ENCODE measurements at regions not wholly inside any gene's neighbourhood (a gene's known extent, or its start where the extent isn't known, plus 50 kb on each side); places are given as distances from the start of the nearest gene placed in this dataset.

GRCh38 chr2:128618642-128619041 lies 300.0 kb upstream of the HS6ST1 start:
- Histone ChIP-seq H3K36me3 (no peaks in the 10 kb centered on the region), H3K27ac (no peak overlapping the region), H3K4me1 (ENCODE audit: control insufficient read depth in 1 of 2, insufficient read depth in 1 of 2, low read depth in 1 of 2, low read length in 1 of 2) (no peaks in the 10 kb centered on the region), H3K9me3 (no peaks in the 10 kb centered on the region), H3K27me3 (no peaks in the 10 kb centered on the region), H3K4me3 (ENCODE audit: low read depth in 1 of 2, low read length in 1 of 2) (no peak overlapping the region)
- TF ChIP-seq CTCF (IDR thresholded peaks at IDR 0.05): no peak

DNA sequence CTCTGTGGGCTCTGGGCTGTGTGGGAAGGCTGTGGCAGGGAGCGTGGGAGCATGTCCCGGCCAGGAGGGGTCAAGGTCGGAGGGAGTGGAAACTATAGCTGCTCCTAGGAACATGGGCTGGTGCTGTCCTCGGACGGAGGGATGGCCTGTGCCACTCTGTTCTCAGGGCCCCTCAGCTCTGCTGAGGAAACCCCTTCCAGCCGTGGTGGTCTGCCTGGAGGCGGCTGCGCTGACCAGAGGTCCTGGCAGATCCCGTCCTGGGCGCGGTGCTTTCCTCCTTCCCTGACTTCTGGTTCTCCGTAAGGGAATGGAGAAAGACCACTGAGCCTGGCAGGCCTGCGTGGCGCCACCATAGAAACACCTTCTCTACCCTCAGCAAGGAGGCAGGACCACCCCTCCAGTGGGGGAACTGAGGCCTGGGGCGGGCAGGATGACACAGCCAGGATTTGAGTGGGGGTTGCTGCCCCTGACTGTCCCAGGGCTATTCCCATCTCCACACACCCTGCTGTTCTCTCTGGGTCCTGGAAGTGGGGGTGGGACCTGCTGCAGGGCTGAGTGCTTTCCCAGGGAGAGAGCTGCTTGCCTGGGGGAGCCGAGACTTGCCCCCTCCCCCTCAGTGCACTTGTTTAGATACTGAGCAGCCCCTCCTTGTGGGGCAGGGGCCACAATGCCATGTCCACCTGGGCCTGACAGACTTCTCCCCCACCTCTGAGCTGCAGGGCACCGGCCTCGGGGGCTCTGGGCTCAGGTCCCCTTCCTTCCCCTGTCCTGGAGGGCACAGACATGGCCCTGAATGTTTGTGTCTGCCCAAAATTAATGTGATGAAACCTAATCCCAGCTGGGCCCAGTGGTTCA lies 301.0 kb upstream of the HS6ST1 start:
- Histone ChIP-seq H3K27ac (no peak overlapping the region), H3K36me3 (no peaks in the 10 kb centered on the region), H3K4me3 (ENCODE audit: low read depth in 1 of 2, low read length in 1 of 2) (no peak overlapping the region), H3K4me1 (ENCODE audit: control insufficient read depth in 1 of 2, insufficient read depth in 1 of 2, low read depth in 1 of 2, low read length in 1 of 2) (no peaks in the 10 kb centered on the region), H3K27me3 (no peaks in the 10 kb centered on the region), H3K9me3 (no peaks in the 10 kb centered on the region)
- no peak for TF ChIP-seq CTCF (IDR thresholded peaks at IDR 0.05)

DNA sequence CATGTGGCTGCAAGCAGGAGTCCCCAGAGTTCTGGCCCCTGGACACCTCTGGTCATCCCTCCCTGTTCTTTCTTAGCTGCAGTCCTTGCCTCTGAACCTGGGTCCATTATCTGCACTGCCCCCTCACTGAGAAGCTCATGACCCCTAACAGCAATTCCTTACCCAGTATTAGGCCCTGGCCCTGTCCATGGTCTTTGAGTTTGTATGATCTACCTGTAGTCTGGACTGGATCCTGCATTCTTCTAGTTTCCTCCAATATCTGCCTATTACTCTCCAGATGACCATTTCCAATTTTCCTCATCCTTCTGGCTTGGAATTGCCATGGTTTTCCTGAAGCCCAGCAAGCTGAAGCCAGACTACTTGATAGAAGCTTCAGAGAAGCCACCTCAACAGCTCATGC lies 302.4 kb upstream of the HS6ST1 start:
- no peak for TF ChIP-seq CTCF (IDR thresholded peaks at IDR 0.05)
- no peaks in the 10 kb centered on the region for H3K36me3 ChIP-seq

GRCh38 chr2:128622371-128622770 lies 303.7 kb upstream of the HS6ST1 start:
- no peaks in the 10 kb centered on the region for H3K4me1 ChIP-seq (ENCODE audit: control insufficient read depth in 1 of 2, insufficient read depth in 1 of 2, low read depth in 1 of 2, low read length in 1 of 2)
- no peak for TF ChIP-seq CTCF (IDR thresholded peaks at IDR 0.05)
- H3K9me3 ChIP-seq: no peaks in the 10 kb centered on the region
- no peak overlapping the region for H3K27ac ChIP-seq
- H3K27me3 ChIP-seq: no peaks in the 10 kb centered on the region
- no peaks in the 10 kb centered on the region for H3K36me3 ChIP-seq
- H3K4me3 ChIP-seq (ENCODE audit: low read depth in 1 of 2, low read length in 1 of 2): no peak overlapping the region

More for the DNA sequence above, 302.4 kb upstream of the HS6ST1 start:
- Histone ChIP-seq H3K27me3 (no peaks in the 10 kb centered on the region), H3K4me1 (ENCODE audit: control insufficient read depth in 1 of 2, insufficient read depth in 1 of 2, low read depth in 1 of 2, low read length in 1 of 2) (no peaks in the 10 kb centered on the region), H3K4me3 (ENCODE audit: low read depth in 1 of 2, low read length in 1 of 2) (no peak overlapping the region), H3K27ac (no peak overlapping the region), H3K9me3 (no peaks in the 10 kb centered on the region)

DNA sequence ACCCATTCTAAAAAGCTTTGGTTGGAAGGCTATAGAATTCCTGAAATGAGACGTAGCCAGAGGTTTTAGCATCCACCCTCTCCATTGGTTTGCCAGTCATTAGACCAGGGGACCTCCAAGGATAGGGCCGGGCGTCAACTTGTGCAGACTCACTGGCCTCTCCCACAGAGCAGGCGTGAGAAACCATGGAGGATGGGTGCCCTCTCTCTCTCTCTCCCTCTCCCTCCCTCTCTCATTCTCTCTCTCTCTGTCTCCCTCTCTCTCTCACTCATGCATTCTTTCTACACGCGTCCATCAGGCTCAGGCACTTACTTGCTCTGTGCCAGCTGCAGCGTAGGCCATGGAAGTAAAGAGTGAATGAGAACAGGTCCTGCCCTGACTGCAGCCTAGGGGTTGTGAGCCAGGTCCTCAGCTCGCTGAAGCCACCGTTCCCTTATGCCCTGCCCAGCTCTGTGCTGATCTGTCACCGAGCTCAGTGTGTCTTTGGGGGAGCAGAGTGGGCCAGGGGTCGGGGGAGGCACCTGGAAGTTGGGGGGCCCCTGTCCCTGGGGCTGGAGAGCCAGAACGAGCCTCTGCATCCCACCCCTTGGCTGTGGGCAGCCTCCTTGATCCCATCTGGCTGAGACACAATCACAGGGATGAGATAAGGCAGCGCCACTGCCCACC lies 304.4 kb upstream of the HS6ST1 start:
- no peak for TF ChIP-seq CTCF (IDR thresholded peaks at IDR 0.05)

More for the DNA sequence above, 304.4 kb upstream of the HS6ST1 start:
- Histone ChIP-seq H3K27ac (no peak overlapping the region), H3K36me3 (no peaks in the 10 kb centered on the region), H3K9me3 (no peaks in the 10 kb centered on the region), H3K4me3 (ENCODE audit: low read depth in 1 of 2, low read length in 1 of 2) (no peak overlapping the region), H3K4me1 (ENCODE audit: control insufficient read depth in 1 of 2, insufficient read depth in 1 of 2, low read depth in 1 of 2, low read length in 1 of 2) (no peaks in the 10 kb centered on the region), H3K27me3 (no peaks in the 10 kb centered on the region)
